HG03066 (cell line): ENCODE measurements at regions not wholly inside any gene's neighbourhood (a gene's known extent, or its start where the extent isn't known, plus 50 kb on each side); places are given as distances from the start of the nearest gene placed in this dataset.
"Not testable (repeated sequence)": the region's sequence is repeated elsewhere in the genome, so short reads cannot be mapped to it uniquely, and the experiment has no call there.

ENCODE experiments used
- ATAC-seq: cut with Tn5 transposase; IDR thresholded peaks from one replicate; pipeline ENCODE4 v1.9.1; 2021; ENCODE audit warnings: low read depth; ENCODE audit not compliant: unreplicated experiment

DNA sequence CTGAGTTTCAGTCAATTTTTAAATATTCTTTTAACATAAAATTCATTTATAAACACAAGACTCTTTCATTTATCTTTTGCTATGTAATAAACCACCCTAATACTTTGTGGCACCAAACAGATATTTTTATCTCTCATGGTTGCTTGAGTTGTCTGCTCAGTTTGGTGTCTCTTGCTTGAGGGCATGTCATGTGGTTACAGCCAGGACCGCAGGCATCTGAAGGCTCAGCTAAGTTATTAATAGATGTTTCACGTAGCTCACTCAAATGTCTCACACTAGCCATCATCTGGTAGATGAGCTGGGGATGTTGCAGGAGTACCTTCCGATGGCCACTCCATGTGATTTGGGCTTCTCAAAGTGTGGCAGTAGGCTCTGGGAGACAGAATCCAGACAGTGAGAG is 597.8 kb downstream of the ETNK1 start:
- no peak for ATAC-seq

DNA sequence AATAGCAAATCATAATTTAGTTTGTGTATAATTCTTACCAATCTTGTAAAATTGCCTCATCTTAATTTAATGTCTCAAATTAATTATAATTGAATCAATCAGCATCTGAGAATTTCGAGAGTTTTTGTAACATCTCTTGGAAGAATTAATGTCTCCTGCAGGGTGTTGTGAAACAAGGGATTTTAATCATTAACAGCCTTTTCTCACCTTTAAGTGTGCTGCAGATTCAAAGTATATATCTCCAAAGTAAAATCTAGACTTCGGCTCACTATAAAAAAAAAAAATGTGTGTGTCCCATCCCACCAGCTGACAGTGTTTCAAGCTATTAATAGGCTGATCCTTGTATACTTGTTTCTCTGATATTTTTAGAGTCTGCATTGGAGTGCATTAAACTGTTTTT is 603.1 kb downstream of the ETNK1 start:
- ATAC-seq = no peak

DNA sequence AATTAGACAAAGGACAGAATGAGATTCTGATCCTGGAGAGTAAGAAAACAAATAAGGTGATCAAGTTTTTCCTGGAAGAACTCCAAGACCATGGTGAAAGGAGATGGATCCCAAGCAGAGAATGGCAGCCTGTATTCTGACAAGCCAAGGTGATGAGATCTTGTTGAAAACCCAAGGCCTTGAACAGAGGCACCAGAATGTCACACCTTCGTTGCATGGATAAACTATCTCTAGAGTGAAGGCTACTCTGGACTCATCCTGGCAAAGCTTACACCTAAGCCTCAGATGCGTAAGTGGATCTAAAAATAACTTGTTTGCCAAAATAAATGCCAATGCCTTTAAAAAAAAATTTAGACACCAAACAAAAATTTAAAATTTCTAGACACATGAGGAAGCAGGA is 605.9 kb downstream of the ETNK1 start:
- ATAC-seq = no peak

DNA sequence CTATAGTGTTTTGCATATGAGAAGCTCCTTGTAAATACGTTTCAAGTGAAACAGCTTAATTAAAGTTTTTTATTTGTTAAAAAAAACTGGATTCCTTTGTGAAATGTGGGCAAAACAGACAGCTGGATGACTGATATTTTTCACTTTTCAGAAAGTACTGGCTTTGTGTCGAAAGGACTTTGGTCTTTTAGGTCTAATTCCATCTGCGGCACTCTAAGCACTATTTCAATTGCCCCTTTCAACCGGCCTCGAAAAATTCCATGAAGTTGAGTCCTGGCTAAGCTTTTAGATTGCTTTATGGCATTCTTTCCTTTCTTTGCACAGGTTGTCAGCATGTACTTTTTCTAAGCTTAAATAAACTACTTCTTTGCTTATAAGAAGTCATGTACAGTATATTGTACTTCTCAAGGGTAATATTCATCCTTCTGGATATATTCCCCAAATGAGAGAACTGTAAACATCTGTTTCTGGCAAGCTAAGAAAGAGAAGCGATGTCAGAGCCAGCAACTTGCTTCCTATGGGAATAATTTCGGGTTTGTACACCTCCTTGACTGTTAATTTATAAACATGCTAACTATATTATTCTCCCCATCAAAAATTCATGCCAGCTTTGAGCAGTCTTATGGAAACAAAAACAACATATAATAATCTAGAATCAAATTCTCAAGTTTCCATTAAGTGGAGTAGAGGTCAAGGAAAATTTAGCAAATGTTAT is 611.3 kb downstream of the ETNK1 start:
- ATAC-seq = no peak

DNA sequence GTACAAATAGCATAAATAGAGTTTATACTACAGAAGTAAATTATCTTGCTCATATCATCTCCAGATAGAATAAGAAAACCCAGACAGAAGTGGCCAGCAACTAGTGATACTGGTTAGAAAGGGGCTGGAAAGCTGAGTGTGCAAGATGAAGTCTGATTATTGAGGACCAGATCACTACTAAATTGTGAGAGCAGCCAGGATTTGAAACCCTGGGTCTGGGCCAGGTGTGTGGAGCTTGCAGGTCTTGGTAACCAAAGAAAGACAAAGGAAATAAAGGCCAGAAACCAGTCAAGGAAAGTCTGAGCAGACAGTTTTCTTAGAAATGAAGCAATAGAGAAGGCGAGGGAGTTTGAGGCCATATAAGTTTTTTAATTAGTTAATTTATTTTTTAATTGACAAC is 611.8 kb downstream of the ETNK1 start:
- no peak for ATAC-seq

DNA sequence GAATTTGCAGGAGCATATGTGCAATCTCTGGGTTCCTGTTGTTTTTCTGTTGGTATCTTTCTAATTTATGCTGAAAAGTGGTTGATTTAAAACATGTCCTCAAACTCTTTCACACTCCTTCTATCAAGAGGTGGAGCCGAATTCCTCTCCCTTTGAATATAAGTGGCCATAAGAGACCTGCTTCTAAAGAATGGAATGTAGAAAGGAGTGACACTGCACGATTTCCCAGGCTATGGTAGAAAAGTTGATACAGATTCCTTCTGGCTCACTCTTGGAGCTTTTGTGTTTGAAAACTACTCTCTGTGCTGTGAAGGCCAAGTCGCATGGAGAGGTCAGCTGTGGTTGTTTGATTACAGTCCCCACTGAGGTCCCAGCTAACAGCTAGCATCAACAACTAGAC is 613.2 kb downstream of the ETNK1 start:
- ATAC-seq = no peak

DNA sequence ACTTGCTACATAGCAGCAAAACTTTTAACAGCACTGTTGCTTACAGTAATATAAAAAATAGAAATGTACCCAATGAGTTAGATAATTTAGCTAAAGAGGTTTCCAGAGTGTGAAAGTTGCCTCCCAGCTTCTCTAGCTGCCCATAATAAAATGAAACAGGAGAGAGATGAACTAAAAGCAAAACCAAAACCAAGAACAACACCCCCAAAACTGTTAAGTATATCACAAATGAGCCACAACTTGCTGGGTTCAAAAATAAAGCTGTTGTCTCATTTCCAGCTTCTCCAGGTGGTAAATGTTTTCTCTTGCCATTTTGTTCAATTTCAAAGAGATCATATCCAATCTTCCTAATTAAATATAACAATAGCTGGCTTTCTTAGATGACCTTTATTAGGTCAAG is 614.0 kb downstream of the ETNK1 start:
- no peak for ATAC-seq

DNA sequence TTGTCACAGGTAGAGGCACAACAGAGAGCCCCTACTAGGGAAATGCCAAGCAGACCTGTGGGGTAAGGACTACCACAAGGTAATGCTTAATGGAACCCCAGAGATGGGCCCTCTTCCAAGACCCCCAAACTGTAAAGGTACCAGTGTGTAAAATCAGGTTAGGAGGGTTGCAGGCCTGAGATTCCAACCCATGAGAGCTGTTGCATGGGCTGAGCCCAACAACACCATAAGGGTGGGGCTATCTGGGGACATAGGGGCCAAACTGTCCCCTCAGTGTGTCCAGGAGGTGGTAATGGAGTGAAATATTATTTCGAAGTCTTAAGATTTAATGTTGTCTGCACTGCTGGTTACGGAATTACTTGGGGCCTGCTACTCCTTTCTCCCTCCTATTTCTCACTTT is 620.2 kb downstream of the ETNK1 start:
- no peak for ATAC-seq

DNA sequence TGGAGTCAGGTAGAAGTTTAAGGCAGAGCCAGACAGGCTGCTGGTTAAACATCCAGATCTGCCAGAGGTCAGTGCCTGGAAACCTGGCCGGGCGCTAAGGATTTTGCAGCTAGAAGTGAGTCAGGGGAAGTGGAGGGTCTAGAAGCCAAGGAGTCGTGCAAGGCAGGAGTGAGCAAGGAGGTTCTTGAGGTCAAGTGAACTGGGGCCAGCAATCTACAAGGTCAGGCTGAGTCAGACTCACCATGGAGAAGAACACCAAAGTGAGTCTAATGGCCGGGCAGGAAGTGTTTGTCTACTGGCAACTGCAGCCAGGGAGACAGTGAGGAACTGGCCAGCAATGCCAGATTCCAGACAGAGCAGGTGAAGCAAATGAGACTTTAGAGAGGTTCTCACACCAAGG is 628.2 kb downstream of the ETNK1 start:
- ATAC-seq = no peak

DNA sequence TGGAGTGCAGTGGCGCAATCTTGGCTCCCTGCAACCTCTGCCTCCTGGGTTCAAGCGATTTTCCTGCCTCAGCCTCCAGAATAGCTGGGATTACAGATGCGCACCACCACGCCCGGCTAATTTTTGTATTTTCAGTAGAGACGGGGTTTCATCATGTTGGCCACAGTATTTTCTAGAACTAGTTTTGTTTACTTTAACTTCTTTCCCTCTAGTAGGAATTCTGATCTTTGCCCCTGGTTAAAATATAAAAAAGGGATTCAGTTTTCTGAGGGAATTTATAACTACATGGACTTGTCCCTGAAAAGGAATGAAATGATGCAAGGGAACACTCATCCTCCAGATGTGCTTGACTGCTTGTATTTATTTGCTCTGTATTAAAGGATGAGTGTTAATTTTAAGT is 628.9 kb downstream of the ETNK1 start:
- not testable (repeated sequence) for ATAC-seq

DNA sequence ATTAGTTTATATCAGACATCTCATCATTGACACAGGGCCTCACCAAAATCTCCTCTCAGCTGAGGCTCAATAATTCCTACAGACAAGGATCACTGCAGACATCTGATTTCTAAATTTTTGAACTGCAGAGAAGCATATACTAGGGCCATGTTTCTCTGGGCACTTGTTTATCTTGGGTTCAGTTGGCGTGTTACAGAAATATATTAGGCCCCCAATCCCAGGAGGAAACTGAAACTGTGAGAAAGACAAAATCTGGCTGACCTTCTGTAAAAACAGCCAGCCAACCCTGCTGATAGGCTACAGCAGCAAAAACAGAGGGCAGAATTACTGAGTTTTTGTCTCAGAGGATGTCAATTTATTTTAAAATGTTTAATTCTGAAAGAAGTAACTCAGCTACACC is 634.6 kb downstream of the ETNK1 start:
- no peak for ATAC-seq

DNA sequence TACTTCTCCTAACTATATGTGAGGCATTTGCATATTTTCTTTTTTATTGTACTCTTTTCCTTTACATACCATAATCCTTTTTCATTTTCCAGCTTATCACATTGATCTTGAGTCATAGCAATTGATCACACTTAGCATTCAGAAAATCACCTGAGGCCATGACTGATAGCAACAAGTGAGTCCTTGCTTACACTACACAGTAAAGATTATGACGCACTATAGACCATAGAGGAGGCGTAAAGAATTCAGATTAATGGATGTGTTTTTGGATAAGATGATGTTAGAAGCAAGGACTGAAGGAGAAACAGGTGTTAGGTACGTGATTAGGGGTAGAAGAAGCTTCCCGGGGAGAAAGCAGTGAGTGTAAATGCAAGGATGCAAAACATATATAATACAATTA is 637.7 kb downstream of the ETNK1 start:
- no peak for ATAC-seq

DNA sequence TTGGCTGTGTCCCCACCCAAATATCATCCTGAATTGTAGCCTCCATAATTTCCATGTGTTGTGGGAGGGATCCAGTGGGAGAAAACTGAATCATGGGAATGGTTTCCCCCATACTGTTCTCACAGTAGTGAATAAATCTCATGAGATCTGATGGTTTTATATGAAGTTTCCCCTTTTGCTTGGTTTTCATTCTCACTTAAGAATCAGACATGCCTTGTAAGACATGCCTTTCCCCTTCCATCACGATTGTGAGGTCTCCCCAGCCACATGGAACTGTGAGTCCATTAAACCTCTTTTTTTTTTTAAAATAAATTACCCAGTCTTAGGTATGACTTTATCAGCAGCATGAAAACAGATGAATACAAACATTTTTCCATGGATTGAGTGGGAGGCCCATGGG is 652.9 kb downstream of the ETNK1 start:
- no peak for ATAC-seq

DNA sequence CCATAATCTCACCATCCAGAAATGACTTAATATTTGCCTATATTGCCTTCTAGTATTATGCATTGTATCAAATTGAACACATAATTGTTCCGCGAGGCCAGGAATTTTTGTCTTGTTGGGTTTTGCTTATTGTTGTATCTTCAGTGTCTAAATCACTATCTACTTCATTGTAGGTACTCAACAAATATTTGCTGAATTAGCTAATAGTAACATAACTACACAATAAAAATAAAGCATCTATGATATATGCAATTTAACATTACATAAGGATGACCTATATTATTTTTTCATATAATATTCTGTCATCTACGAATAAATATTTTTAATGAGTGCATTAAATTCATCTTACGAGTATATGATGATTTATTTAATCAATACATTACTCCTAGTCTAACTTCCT is 656.3 kb downstream of the ETNK1 start:
- ATAC-seq = no peak

DNA sequence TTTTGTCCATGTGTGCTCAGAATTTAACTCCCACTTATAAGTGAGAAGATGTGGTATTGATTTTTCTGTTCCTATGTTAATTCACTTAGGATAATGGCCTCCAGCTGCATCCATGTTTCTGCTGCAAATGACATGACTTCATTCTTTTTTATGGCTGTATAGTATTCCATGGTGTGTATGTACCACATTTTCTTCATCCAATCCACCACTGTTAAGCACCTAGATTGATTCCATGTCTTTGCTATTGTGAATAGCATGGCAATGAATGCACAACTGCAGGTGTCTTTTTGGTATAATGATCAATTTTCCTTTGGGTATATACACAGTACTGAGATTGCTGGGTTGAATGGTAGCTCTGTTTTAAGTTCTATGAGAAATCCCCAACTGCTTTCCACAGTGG is 657.7 kb downstream of the ETNK1 start:
- no peak for ATAC-seq

DNA sequence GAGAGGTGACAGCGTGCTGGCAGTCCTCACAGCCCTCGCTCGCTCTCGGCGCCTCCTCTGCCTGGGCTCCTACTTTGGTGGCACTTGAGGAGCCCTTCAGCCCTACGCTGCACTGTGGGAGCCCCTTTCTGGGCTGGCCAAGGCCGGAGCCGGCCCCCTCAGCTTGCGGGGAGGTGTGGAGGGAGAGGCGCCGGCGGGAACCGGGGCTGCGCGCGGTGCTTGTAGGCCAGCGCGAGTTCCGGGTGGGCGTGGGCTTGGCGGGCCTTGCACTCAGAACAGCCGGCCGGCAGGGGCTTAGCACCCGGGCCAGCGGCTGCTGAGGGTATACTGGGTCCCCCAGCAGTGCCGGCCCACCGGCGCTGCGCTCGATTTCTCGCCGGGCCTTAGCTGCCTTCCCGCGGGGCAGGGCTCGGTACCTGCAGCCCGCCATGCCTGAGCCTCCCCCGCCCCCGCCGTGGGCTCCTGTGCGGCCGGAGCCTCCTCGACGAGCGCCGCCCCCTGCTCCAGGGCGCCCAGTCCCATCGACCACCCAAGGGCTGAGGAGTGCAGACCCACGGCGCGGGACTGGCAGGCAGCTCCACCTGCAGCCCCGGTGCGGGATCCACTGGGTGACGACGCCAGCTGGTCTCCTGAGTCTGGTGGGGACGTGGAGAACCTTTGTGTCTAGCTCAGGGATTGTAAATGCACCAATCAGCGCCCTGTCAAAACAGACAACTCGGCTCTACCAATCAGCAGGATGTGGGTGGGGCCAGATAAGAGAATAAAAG is 661.0 kb downstream of the ETNK1 start:
- ATAC-seq = not testable (repeated sequence)

DNA sequence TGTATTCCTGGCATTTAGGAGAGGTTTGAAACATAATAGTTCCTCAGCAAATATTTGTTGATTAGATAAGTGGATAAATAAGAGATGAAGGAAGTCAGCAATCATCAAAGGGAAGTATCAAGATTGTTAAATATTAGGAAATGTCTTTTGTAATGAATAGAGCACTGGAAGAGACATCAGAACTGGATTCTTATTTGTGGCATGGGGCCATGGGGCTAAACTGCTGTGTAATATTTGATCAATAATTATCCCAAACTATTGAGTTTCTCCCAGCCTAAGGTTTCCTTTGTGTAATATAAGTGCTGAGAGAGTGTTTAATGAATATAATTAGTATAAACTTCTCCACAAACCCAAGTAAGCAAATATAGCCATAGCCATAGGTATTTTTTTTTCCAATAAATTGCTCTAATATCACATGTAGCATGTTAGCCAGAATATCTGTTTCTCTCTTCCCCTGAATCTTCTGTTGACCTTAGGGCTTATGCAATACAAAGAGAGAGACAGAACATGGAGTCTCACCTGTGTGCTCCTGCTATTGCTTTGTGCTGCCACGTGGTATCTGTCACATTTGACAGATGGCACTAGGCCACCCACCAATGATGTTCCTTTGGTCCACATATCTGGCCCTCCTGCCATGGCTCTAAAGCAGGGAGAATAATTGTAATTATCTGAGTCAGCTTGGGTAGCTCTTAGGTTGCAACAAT is 658.7 kb downstream of the SOX5 start:
- ATAC-seq = no peak

DNA sequence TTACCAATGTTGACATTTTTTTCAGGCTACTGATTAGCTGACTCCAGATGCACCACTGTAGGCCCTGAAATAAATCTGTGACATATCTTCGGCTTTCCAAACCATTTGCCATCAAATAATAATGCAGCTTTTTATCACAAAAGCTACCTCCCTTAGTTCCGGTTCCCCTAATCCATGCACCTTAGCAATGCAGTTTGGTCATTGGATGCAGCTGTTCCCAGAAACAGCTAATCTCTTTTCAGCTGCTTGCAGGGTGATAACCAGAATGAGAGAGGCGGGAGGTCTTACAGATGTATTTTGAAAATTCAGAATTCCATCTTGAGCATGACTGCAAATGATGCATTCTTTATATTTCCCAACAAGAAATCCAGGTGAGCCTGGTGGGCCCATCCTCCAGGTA is 646.2 kb downstream of the SOX5 start:
- no peak for ATAC-seq

DNA sequence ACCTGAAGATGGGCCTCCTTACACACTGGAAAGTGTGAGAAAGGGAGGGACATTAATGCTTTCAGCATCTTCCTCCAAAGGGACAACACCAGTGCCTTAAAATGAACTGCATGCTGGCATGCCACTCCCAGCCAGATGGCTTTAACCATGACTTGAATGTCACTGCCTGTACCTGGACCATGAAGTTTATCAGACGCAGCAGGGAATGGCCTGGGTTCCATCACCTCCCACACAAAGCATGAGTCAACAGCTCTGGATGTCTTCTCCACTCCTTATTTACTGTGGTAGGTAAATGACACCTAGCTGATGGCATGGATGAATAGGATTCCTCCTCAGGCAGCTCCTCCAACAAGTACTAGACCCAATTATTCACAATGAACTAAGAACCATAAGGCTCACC is 645.6 kb downstream of the SOX5 start:
- no peak for ATAC-seq

DNA sequence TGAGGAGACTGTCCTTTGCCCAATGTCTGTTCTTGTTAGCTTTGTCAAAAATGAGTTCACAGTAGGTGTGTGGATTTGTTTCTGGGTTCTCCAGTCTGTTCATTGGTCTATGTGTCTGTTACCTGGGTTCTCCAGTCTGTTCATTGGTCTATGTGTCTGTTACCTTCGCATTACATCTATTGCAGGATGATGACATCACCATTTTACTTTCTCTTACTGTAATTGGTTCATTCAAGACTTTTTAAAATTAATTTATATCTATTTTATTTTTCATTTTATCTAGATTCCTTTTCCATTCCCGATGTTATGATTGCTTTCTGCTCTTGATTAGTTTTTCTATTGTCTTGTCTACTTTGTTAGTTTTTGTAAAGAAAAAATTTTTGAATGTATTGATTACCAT is 615.5 kb downstream of the SOX5 start:
- no peak for ATAC-seq

DNA sequence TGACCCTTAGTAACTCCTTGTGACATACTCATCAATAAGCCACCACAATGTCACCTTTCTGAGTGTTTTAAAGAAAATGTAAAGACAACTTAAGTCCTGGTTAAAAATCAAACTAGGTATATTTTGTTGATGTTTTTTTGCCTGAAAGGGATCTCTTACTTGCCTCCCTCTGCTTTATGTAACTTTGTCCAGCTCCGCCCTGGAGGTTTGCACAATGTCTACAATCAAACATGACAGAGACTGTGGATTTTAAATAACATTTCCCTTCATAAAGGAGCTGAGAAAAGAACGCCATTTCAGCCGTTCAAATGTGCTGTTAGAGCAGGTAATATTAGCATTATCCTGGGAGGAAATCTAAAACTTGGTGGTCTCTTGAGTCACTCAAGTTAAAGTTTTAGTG is 613.9 kb downstream of the SOX5 start:
- no peak for ATAC-seq

DNA sequence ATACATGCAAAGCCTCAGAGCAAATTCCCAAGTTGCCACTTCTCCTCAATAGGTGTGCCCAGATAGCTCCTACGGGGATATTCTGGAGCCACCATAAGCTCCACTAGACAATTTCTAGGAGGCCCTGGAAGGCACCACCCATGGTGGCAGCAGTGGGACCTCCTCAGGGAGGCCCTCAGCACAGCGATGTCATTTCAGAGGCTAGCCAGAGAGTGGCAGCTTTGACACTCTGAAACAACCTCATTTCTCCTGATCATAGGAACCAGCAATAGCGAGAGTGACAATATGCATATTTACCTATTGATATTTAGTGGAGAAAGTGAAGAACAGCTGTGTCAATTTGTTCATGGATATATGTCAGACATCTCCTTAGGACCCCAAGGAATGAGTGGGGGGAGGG is 612.3 kb downstream of the SOX5 start:
- ATAC-seq = no peak
